AG04450 (cell line): ENCODE measurements at regions not wholly inside any gene's neighbourhood (a gene's known extent, or its start where the extent isn't known, plus 50 kb on each side); places are given as distances from the start of the nearest gene placed in this dataset.

ENCODE experiments used
- CTCF ChIA-PET: fragments of 300-600, 350-600 bp; formaldehyde crosslinking; extraction: SDS; loops from one replicate; lab custom pipeline; 2022; ENCODE audit warnings: antibody characterized with exemption, inconsistent platforms; lab: Charles Lee
- POLR2A ChIA-PET: fragments of 350-600 bp; formaldehyde crosslinking; extraction: SDS; loops from one replicate; lab custom pipeline; 2021; ENCODE audit warnings: antibody characterized with exemption, inconsistent platforms; lab: Yijun Ruan, JAX
- DNase-seq: peaks from one replicate; pipeline ENCODE4 v3.0.0-alpha.2; 2011; ENCODE audit warnings: low read depth, low spot score
- H3K27ac ChIP-seq: one replicate; pipeline ENCODE4 v1.5.1; 2012; ENCODE audit warnings: low read depth, low read length, control low read depth
- H3K27me3 ChIP-seq: one replicate; pipeline ENCODE4 v1.6.0; 2012; ENCODE audit warnings: low read length; ENCODE audit not compliant: control insufficient read depth, insufficient read depth
- H3K4me3 ChIP-seq: 2 replicates; pipeline ENCODE4 v1.5.1; 2011; ENCODE audit warnings: mild to moderate bottlenecking, low read depth, low read length, control low read depth
- H3K9me3 ChIP-seq: 2 replicates; pipeline ENCODE4 v1.5.1; 2012; ENCODE audit warnings: low read length; ENCODE audit not compliant: control insufficient read depth, insufficient read depth
- CTCF ChIP-seq: IDR thresholded peaks from 2 replicates; pipeline ENCODE4 v1.5.1; 2011; ENCODE audit warnings: low read depth, low read length, control low read depth, inconsistent platforms

- no peak overlapping the region for H3K4me3 ChIP-seq
- no peak for DNase-seq
- no peak overlapping the region for H3K27ac ChIP-seq
- TF ChIP-seq CTCF: no peak
- H3K9me3 ChIP-seq: no peaks in the 10 kb centered on the region
- POLR2A ChIA-PET: no interaction called here
- CTCF ChIA-PET: no interaction called here
- H3K27me3 ChIP-seq: no peaks in the 10 kb centered on the region
These were observed 123.5 kb upstream of the DYRK2 start for GRCh38 chr12:67524861-67525616.

GRCh38 chr12:67525617-67525884 lies 123.0 kb upstream of the DYRK2 start:
- ChIA-PET POLR2A (no interaction called here), CTCF (no interaction called here)
- no peak for DNase-seq
- Histone ChIP-seq H3K4me3 (no peak overlapping the region), H3K9me3 (no peaks in the 10 kb centered on the region), H3K27ac (no peak overlapping the region), H3K27me3 (no peaks in the 10 kb centered on the region)
- no peak for TF ChIP-seq CTCF

GRCh38 chr12:67526129-67526528 lies 122.4 kb upstream of the DYRK2 start:
- TF ChIP-seq CTCF: no peak
- Histone ChIP-seq H3K27ac (no peak overlapping the region), H3K27me3 (no peaks in the 10 kb centered on the region), H3K4me3 (no peak overlapping the region), H3K9me3 (no peaks in the 10 kb centered on the region)
- ChIA-PET POLR2A (no interaction called here), CTCF (no interaction called here)
- DNase-seq: no peak

- Histone ChIP-seq H3K27me3 (no peaks in the 10 kb centered on the region), H3K4me3 (no peak overlapping the region), H3K27ac (no peak overlapping the region), H3K9me3 (no peaks in the 10 kb centered on the region)
- no peak for TF ChIP-seq CTCF
- POLR2A ChIA-PET: no interaction called here
- CTCF ChIA-PET: no interaction called here
- no peak for DNase-seq
These were observed 117.5 kb upstream of the DYRK2 start for GRCh38 chr12:67531051-67531450.

- H3K27me3 ChIP-seq: no peaks in the 10 kb centered on the region
- H3K27ac ChIP-seq: no peak overlapping the region
- TF ChIP-seq CTCF: no peak
- H3K9me3 ChIP-seq: no peaks in the 10 kb centered on the region
- ChIA-PET POLR2A (no interaction called here), CTCF (no interaction called here)
- DNase-seq: no peak
- H3K4me3 ChIP-seq: no peak overlapping the region
These were observed 117.0 kb upstream of the DYRK2 start for GRCh38 chr12:67531501-67531900.
